ENCODE measurements at regions not wholly inside any gene's neighbourhood (a gene's known extent, or its start where the extent isn't known, plus 50 kb on each side); places are given as distances from the start of the nearest gene placed in this dataset.
A peak's percentile ranks its signal among the peaks of the same experiment; 100 is the strongest.

DNA sequence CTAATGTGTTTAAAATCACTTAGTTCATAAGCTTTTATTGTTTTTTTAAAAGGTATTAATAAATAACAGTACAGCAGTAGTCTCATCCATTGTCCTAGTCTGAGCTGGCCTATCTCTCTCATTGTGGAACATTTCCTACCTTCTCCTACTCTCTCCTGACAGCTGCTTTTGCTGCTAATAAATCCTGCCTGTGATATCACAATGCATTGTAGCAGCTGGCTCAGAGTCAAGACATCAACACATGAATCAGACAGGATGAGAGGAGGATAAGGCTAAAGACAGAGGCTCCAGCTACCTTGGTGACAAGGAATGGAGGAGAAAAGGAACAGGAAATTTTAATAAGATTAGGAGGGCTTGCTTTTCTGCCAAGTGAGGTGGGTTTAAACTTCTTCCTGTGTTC lies 626.1 kb downstream of the HS3ST4 start:
- peaks cover 0 to 8% (median 1%) of the 10 kb centered on the region in 7 donors for H3K9me3 Mint-ChIP-seq
- no peak for ATAC-seq (ENCODE audit: low read depth in 2 of 2)
- no peak overlapping the region for H3K4me3 Mint-ChIP-seq
- H3K27ac Mint-ChIP-seq: no peak overlapping the region
- no peak for DNase-seq
- H3K27me3 Mint-ChIP-seq: peaks cover 0 to 15% (median 6%) of the 10 kb centered on the region in 3 donors
- H3K4me1 Mint-ChIP-seq: no peaks in the 10 kb centered on the region
- H3K36me3 Mint-ChIP-seq: no peaks in the 10 kb centered on the region

DNA sequence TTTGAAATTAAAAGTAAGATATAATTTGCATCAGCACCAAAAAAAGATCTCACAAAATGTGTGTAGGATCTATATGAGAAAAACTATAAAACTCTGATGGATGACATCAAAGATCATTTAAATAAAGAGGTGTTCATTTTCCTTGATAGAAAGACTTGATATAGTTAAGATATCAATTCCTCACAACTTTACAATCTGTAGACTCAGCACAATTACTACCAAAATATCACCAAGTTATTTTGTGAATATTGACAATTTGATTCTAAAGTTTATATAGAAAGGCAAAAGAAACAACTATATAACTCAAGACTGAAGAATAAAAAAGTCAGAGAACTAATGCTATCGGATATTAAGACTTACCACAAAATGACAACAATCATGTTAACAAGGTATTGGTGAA lies 638.9 kb downstream of the HS3ST4 start:
- ATAC-seq (ENCODE audit: low read depth in 2 of 2): no peak
- Mint-ChIP-seq H3K4me1 (no peaks in the 10 kb centered on the region), H3K27ac (no peak overlapping the region), H3K4me3 (no peak overlapping the region), H3K36me3 (peaks cover 0 to 3% of the 10 kb centered on the region in 2 donors), H3K9me3 (peaks cover 4 to 23% (median 10%) of the 10 kb centered on the region in 7 donors), H3K27me3 (peaks cover 0 to 17% (median 8%) of the 10 kb centered on the region in 3 donors)
- DNase-seq: no peak

DNA sequence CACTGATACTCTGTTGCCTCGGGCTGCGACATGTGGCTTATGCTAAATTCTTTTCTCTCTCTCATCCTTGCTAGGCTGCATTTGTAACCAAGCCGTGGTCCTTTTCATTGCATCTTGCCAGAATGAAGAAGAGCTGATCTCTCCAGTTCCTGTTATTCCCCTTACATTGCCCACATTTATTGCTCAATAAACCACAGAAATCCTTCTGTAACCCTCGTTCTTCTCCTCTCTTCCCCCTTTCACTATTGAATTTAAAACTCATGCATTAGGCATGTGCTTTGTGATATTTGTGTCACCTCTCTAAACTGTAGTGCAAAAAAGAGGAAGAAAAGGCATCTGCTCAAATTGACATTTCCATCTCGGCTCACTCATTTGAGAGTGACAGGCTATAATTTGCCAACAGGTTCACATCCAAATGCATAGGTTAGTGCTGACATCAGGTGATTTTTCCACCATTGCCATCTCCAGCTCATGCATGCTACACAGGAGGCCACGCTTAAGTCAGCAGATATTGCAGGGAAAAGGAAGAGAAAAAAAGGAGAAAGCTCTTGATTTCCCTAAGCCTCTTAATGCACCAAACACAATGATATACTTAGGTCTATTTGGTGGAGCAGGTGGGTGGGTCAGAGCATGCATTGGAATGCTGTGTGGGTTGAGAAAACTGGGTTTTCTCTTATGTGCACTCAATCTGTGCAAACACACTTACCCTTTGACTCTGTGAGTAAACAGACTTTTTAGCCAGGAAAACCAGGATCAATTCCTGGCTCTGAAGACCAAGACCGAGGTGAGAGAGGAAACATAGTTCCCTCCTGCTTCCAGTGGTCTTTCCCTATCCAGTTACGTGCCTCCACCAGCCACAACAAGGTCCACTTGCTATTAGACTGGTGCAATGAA lies 642.7 kb downstream of the HS3ST4 start:
- Mint-ChIP-seq H3K36me3 (peaks cover 0 to 4% of the 10 kb centered on the region in 2 donors), H3K9me3 (peaks cover 2 to 9% (median 4%) of the 10 kb centered on the region in 7 donors), H3K4me1 (no peaks in the 10 kb centered on the region), H3K27me3 (peaks cover 0 to 11% (median 2%) of the 10 kb centered on the region in 3 donors), H3K27ac (no peak overlapping the region), H3K4me3 (no peak overlapping the region)
- DNase-seq (no peak), ATAC-seq (ENCODE audit: low read depth in 2 of 2) (no peak)

DNA sequence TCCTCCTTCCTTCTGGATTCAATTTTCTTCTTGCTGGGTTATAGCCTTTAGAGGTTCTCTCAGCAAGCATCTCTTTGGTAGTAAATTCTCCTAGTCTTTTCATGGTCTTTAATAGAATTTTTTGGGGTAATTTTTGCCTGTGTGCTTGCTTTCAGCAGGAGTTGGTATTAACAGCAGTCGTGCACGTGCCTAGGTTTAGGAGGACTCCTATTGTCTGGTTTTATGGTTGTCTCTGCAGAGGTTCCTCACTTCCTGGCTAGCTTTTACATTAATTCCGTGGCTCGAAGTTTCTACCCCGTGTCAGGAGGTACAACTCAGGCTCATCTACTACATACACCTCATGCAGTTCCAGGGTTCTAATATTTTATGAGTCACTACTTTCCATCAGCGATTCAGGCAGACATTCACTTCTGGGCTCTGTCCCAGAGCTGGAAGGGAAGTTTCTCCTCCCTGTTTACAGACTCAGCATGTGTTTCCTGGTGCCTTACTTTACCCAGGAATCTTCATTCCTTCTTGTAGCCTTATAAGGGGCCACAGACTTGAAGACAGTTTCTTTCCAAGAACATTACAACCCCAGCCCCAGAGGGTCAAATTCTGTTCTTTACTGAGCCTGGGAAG lies 643.6 kb downstream of the HS3ST4 start:
- Mint-ChIP-seq H3K27ac (no peak overlapping the region), H3K4me3 (no peak overlapping the region), H3K4me1 (no peaks in the 10 kb centered on the region), H3K36me3 (peaks cover 0 to 4% of the 10 kb centered on the region in 2 donors), H3K9me3 (peaks cover 0 to 4% (median 1%) of the 10 kb centered on the region in 7 donors), H3K27me3 (peaks cover 0 to 11% (median 0%) of the 10 kb centered on the region in 3 donors)
- ATAC-seq (ENCODE audit: low read depth in 2 of 2): no peak
- no peak for DNase-seq

DNA sequence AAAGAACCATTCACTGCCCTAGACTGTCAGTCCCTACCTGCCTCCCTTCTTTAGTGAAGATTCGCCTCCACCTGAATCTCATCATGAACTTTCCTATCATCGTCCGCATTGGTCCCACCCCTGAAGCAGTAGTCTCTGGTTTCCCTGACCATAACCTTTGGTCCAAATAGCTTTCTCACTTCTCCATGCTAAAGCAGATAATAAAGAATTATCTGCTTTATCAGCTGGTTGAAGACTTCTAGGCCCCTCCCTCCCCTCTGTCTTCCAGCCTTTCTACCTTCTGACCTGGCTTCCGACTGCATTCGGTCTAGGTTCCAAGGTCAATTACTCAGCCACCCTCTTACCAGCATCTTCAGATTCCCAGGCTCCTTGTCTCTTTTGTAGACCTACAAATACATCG lies 650.9 kb downstream of the HS3ST4 start:
- Mint-ChIP-seq H3K27ac (peak overlapping the region in 1 of 6 donors; percentile 90), H3K36me3 (no peaks in the 10 kb centered on the region), H3K27me3 (peaks cover 0 to 8% (median 0%) of the 10 kb centered on the region in 3 donors), H3K9me3 (peaks cover 0 to 1% (median 0%) of the 10 kb centered on the region in 7 donors), H3K4me1 (no peaks in the 10 kb centered on the region), H3K4me3 (no peak overlapping the region)
- no peak for DNase-seq
- no peak for ATAC-seq (ENCODE audit: low read depth in 2 of 2)

DNA sequence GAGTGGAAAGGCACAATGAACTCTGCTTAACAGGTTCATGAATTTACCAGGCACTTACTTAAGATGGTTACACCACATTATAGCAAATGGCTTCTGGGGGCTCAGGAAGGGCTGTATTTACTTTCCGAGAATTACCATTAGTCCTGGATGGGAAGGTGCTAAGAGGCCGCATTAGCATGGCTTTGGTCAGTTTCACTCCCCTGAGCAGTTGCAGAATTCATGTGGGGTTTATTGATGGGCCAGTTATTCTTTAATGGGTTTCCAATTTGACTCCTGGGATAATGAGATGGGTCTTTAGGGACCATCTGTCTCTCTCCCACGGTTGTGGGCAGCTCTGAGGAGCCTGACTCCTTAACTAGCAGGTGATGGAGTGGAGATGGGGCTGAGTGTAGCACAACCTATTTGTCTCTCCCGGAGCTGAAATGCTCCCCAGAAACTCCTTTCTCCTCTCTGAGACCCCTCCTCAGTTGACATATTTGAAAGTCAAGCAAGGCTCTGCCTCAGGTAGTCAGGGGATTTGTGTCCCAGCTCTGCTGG lies 652.5 kb downstream of the HS3ST4 start:
- ATAC-seq (ENCODE audit: low read depth in 2 of 2): no peak
- Mint-ChIP-seq H3K9me3 (peaks cover 0 to 1% (median 0%) of the 10 kb centered on the region in 7 donors), H3K4me3 (no peak overlapping the region), H3K36me3 (no peaks in the 10 kb centered on the region), H3K4me1 (no peaks in the 10 kb centered on the region), H3K27me3 (peaks cover 0 to 8% (median 0%) of the 10 kb centered on the region in 3 donors), H3K27ac (no peak overlapping the region)
- DNase-seq: no peak

DNA sequence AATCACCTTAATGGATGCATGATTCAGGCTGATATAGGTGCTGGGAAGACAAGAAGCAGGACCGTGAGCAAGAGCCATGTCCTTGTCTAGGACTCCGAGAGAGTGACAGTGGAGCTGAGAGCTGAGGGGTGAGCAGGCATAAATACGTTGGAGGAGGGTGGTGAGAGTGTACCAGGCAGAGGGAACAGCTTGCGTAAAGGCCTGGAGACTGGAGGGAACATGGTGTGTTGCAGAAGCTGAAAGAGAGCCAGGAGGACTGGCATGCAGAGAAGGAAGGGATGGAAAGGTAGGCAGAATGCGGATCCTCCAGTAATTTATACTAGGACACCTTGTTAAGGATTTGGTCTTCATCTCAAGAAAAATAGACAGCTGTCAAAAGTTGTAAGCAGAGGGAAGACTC lies 653.2 kb downstream of the HS3ST4 start:
- ATAC-seq (ENCODE audit: low read depth in 2 of 2): no peak
- no peak overlapping the region for H3K27ac Mint-ChIP-seq
- H3K27me3 Mint-ChIP-seq: peaks cover 0 to 8% (median 0%) of the 10 kb centered on the region in 3 donors
- peaks cover 0 to 1% (median 0%) of the 10 kb centered on the region in 7 donors for H3K9me3 Mint-ChIP-seq
- no peak overlapping the region for H3K4me3 Mint-ChIP-seq
- DNase-seq: no peak
- no peaks in the 10 kb centered on the region for H3K36me3 Mint-ChIP-seq
- H3K4me1 Mint-ChIP-seq: no peaks in the 10 kb centered on the region

DNA sequence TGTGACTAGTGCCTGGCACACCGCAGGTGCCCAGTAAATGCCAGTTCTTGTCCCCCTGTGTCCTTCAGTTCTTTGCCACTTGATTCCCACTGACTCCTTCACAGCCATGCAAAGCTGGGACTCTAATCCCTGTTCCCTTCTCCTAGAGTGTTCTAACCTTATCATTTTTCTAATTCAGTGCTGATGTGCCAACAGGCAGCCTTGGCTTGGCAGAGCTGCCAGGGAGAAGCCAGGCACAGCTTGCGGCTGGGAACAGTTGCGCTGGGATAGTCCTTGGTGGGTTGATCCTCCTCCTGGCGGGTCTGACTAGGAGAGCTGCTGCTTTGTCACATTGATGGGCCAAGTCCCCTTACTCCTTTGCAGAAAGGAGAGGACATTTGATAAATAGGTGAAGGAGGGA lies 654.2 kb downstream of the HS3ST4 start:
- H3K27me3 Mint-ChIP-seq: peaks cover 0 to 8% (median 0%) of the 10 kb centered on the region in 3 donors
- H3K27ac Mint-ChIP-seq: no peak overlapping the region
- DNase-seq: no peak
- ATAC-seq (ENCODE audit: low read depth in 2 of 2): no peak
- no peak overlapping the region for H3K4me3 Mint-ChIP-seq
- H3K9me3 Mint-ChIP-seq: peaks cover 0 to 7% (median 2%) of the 10 kb centered on the region in 7 donors
- no peaks in the 10 kb centered on the region for H3K36me3 Mint-ChIP-seq
- H3K4me1 Mint-ChIP-seq: no peaks in the 10 kb centered on the region

DNA sequence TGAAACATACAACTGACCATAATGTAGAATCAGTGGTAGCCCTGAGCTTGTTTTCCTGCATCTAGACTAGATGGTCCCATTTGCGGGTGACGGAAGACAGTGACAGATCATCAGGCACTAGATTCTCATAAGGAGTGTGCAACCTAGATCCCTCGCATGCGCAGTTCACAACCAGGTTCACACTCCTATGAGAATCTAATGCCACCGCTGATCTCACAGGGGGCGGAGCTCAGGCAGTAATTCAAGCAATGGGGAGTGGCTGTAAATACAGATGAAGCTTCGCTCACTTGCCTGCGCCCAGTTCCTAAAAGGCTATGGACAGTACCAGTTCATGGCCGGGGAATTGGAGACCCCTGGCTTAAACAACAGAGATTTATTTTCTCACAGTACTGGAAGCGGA lies 656.3 kb downstream of the HS3ST4 start:
- peaks cover 0 to 8% (median 0%) of the 10 kb centered on the region in 3 donors for H3K27me3 Mint-ChIP-seq
- H3K4me1 Mint-ChIP-seq: no peaks in the 10 kb centered on the region
- peaks cover 0 to 13% (median 5%) of the 10 kb centered on the region in 7 donors for H3K9me3 Mint-ChIP-seq
- H3K4me3 Mint-ChIP-seq: no peak overlapping the region
- no peaks in the 10 kb centered on the region for H3K36me3 Mint-ChIP-seq
- H3K27ac Mint-ChIP-seq: no peak overlapping the region
- no peak for ATAC-seq (ENCODE audit: low read depth in 2 of 2)
- no peak for DNase-seq

DNA sequence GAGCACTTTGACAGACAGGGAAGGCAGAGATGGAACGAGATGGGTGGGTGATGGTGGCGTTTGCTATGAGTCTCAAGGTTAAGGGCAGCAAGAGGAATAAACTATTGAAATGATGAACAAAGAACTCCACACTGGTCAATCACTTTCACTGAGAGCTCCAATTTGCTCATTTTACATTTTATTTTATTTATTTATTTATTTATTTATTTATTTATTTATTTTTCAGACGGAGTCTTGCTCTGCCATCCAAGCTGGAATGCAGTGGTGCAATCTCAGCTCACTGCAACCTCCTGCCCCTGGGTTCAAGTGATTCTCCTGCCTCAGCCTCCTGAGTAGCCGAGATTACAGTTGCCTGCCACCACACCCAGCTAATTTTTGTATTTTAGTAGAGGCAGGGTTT lies 669.1 kb downstream of the HS3ST4 start:
- no peak overlapping the region for H3K4me3 Mint-ChIP-seq
- H3K9me3 Mint-ChIP-seq: peaks cover 0 to 15% (median 0%) of the 10 kb centered on the region in 7 donors
- H3K27ac Mint-ChIP-seq: no peak overlapping the region
- no peak for DNase-seq
- H3K4me1 Mint-ChIP-seq: no peaks in the 10 kb centered on the region
- ATAC-seq (ENCODE audit: low read depth in 2 of 2): no peak
- H3K27me3 Mint-ChIP-seq: peaks cover 3 to 18% (median 12%) of the 10 kb centered on the region in 3 donors
- H3K36me3 Mint-ChIP-seq: no peaks in the 10 kb centered on the region

DNA sequence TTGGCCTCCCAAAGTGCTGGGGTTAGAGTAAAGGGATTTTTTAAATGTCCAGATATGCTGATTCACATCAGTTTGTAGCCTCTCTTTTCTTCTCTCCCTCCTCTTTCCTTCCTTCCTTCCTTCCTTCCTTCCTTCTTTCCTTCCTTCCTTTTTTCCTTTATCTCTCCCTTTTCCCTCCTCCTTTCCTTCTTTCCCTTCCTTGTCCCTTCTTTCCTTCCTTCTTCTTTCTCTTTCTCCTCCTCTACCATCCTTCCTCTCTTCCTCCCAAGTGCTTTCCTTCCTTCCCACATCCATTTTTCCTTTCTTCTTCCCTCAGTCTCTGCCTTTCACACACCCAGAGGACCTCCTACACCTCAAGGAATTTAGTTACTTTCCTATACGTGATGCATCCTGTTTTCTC lies 671.8 kb downstream of the HS3ST4 start:
- no peak overlapping the region for H3K27ac Mint-ChIP-seq
- no peak overlapping the region for H3K4me3 Mint-ChIP-seq
- H3K9me3 Mint-ChIP-seq: peaks cover 0 to 4% (median 0%) of the 10 kb centered on the region in 7 donors
- no peak for DNase-seq
- peaks cover 3 to 22% (median 21%) of the 10 kb centered on the region in 3 donors for H3K27me3 Mint-ChIP-seq
- ATAC-seq (ENCODE audit: low read depth in 2 of 2): no peak
- H3K36me3 Mint-ChIP-seq: no peaks in the 10 kb centered on the region
- no peaks in the 10 kb centered on the region for H3K4me1 Mint-ChIP-seq

DNA sequence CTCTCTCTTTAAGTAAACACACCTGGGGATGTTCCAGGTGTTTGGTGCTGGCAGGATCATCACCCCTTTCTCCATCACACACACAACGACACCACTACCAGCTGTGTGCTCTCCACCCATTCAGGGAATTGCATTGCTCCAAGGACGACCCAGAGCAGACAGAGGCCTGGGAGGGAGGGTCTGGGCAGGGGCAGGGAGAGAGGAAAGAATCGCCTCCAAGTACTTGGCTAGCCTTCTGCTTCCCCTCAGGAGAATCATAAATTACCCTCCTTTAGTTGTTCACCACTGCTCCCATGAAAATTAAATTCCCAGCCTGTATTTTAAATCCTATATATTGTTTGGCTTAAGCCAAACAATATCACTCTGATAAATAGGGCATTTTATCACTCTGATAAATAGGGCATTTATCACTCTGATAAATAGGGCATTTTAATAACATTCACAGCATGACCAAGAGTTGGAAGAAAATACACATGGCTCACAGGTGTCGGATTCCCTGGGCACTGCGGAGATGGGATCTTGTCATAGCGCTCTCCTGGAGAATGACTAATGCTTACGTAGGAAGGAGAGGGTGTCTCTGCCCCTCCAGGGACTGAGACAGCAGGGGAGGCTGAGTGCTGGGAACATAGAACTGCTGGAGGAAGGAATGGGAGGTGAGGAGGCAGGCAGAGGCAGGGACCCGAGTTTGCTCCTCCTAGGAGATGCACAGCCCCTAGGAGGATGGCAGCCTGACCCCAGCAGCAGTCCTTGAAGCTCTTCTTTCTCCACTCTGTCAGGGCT lies 673.6 kb downstream of the HS3ST4 start:
- peaks cover 0 to 4% (median 0%) of the 10 kb centered on the region in 7 donors for H3K9me3 Mint-ChIP-seq
- H3K4me1 Mint-ChIP-seq: no peaks in the 10 kb centered on the region
- DNase-seq: no peak
- H3K36me3 Mint-ChIP-seq: no peaks in the 10 kb centered on the region
- H3K27ac Mint-ChIP-seq: peak overlapping the region in 1 of 6 donors; percentile 87
- no peak for ATAC-seq (ENCODE audit: low read depth in 2 of 2)
- H3K27me3 Mint-ChIP-seq: peaks cover 6 to 22% (median 21%) of the 10 kb centered on the region in 3 donors
- no peak overlapping the region for H3K4me3 Mint-ChIP-seq

DNA sequence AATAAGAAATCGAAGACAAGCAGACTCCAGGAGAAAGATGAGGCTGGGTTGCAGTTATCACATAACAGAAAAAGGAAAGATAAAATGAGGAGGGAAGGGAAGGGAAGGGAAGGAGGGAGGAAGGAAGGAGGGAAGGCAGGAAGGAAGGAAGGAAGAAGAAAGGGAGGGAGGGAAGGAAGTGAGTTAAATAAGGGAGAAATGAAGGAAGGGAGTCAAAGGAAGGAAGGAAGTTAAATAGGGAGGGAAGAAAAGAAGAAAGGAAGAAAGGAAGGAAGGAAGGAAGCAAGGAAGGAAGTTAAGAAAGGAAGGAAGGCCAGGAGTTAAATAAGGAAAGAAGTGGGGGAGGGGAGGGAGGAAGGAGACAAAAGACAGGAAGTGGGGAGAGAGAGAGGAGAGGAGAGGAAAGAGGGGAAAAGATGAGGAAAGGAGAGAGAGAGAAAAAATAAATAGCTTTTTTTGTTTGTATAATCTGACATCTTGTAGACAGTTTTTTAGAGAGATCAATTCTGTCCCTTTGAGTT lies 679.6 kb downstream of the HS3ST4 start:
- DNase-seq: no peak
- Mint-ChIP-seq H3K27me3 (peaks cover 0 to 10% (median 3%) of the 10 kb centered on the region in 3 donors), H3K4me3 (no peak overlapping the region), H3K27ac (no peak overlapping the region), H3K4me1 (no peaks in the 10 kb centered on the region), H3K36me3 (no peaks in the 10 kb centered on the region), H3K9me3 (peaks cover 0 to 5% (median 2%) of the 10 kb centered on the region in 7 donors)
- ATAC-seq (ENCODE audit: low read depth in 2 of 2): no peak
